ENCODE measurements at regions not wholly inside any gene's neighbourhood (a gene's known extent, or its start where the extent isn't known, plus 50 kb on each side); places are given as distances from the start of the nearest gene placed in this dataset.

DNA sequence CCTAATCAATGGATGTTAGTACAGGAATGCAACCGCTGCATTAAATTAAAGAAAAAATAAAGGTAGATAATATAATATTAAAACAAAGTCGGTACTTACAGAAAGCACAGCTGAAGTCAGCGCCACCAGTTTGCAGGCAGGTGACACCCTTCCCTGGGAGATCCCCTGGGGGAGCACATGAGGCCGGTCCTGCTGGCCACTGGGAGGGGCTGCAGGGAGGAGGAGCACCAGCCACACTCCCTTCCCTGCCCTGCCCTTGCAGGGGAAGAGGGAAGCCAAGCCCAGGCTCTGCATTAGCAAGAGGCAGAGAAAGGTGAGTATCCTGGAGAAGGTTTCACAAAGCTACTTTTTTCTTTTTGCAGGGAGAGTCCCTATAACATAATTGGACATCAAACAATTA, 507.0 kb downstream of the AJAP1 start:
- Histone ChIP-seq H3K79me2 (ENCODE audit: control insufficient read depth, insufficient read depth, low read length) (no peaks in the 10 kb centered on the region), H3K27ac (ENCODE audit: insufficient read depth, low read length) (no peak overlapping the region), H3K36me3 (ENCODE audit: control insufficient read depth, insufficient read depth, low read length) (no peaks in the 10 kb centered on the region), H2AFZ (ENCODE audit: low read length) (no peak overlapping the region), H4K20me1 (ENCODE audit: control insufficient read depth, extremely low read depth, insufficient read depth, low read length) (no peaks in the 10 kb centered on the region), H3K4me1 (ENCODE audit: control insufficient read depth, extremely low read depth, insufficient read depth, low read length) (no peaks in the 10 kb centered on the region), H3K4me2 (ENCODE audit: extremely low read depth, insufficient read depth, low read length) (no peak overlapping the region), H3K9ac (ENCODE audit: insufficient read depth, low read length) (no peak overlapping the region), H3K9me3 (ENCODE audit: control insufficient read depth, insufficient read depth, low read depth, low read length) (no peaks in the 10 kb centered on the region), H3K4me3 (replicated peaks in 1 of 4; ENCODE audit: control extremely low read depth in 1 of 4, insufficient read depth in 1 of 4, low read depth in 3 of 4, low read length in 4 of 4) (no peak overlapping the region), H3K27me3 (ENCODE audit: control insufficient read depth, insufficient read depth, low read length) (no peaks in the 10 kb centered on the region)
- no peak for DNase-seq (ENCODE audit: low read depth in 2 of 2)
- TF ChIP-seq, protein P1, sequence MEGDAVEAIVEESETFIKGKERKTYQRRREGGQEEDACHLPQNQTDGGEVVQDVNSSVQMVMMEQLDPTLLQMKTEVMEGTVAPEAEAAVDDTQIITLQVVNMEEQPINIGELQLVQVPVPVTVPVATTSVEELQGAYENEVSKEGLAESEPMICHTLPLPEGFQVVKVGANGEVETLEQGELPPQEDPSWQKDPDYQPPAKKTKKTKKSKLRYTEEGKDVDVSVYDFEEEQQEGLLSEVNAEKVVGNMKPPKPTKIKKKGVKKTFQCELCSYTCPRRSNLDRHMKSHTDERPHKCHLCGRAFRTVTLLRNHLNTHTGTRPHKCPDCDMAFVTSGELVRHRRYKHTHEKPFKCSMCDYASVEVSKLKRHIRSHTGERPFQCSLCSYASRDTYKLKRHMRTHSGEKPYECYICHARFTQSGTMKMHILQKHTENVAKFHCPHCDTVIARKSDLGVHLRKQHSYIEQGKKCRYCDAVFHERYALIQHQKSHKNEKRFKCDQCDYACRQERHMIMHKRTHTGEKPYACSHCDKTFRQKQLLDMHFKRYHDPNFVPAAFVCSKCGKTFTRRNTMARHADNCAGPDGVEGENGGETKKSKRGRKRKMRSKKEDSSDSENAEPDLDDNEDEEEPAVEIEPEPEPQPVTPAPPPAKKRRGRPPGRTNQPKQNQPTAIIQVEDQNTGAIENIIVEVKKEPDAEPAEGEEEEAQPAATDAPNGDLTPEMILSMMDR (conservative IDR thresholded peaks at IDR 0.05 in 1 of 2, IDR thresholded peaks at IDR 0.05 in 1 of 2; ENCODE audit: low read depth in 1 of 2, low read length in 2 of 2) = no peak
- no peak for TF ChIP-seq EZH2 (IDR thresholded peaks at IDR 0.05; ENCODE audit: low read length, missing control alignments)

DNA sequence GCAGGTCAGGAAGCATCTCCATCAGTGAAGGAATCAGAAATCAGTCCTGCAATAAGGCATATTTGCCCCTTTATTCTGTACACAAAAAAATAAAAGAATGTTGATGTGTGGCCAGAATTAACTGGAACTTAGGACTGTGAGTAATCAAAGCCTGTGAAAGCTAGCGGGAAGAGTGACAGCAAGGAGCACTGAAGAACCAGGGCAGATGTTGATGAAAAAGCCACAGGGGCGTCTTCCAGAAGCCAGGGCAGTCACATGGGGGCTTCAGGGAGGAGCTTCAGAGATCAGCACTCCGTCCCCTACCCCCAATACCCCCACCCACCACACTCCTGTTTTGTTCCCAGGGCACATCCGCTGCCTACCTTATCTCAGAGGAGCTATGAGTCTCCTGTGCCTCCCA, 502.8 kb downstream of the AJAP1 start:
- Histone ChIP-seq H3K4me2 (ENCODE audit: extremely low read depth, insufficient read depth, low read length) (no peak overlapping the region), H3K79me2 (ENCODE audit: control insufficient read depth, insufficient read depth, low read length) (no peaks in the 10 kb centered on the region), H3K27ac (ENCODE audit: insufficient read depth, low read length) (no peak overlapping the region), H3K36me3 (ENCODE audit: control insufficient read depth, insufficient read depth, low read length) (no peaks in the 10 kb centered on the region), H2AFZ (ENCODE audit: low read length) (no peak overlapping the region), H3K9me3 (ENCODE audit: control insufficient read depth, insufficient read depth, low read depth, low read length) (no peaks in the 10 kb centered on the region), H3K9ac (ENCODE audit: insufficient read depth, low read length) (no peak overlapping the region), H4K20me1 (ENCODE audit: control insufficient read depth, extremely low read depth, insufficient read depth, low read length) (no peaks in the 10 kb centered on the region), H3K4me3 (replicated peaks in 1 of 4; ENCODE audit: control extremely low read depth in 1 of 4, insufficient read depth in 1 of 4, low read depth in 3 of 4, low read length in 4 of 4) (no peak overlapping the region), H3K4me1 (ENCODE audit: control insufficient read depth, extremely low read depth, insufficient read depth, low read length) (no peaks in the 10 kb centered on the region), H3K27me3 (ENCODE audit: control insufficient read depth, insufficient read depth, low read length) (no peaks in the 10 kb centered on the region)
- no peak for TF ChIP-seq EZH2 (IDR thresholded peaks at IDR 0.05; ENCODE audit: low read length, missing control alignments)
- DNase-seq (ENCODE audit: low read depth in 2 of 2) = no peak

DNA sequence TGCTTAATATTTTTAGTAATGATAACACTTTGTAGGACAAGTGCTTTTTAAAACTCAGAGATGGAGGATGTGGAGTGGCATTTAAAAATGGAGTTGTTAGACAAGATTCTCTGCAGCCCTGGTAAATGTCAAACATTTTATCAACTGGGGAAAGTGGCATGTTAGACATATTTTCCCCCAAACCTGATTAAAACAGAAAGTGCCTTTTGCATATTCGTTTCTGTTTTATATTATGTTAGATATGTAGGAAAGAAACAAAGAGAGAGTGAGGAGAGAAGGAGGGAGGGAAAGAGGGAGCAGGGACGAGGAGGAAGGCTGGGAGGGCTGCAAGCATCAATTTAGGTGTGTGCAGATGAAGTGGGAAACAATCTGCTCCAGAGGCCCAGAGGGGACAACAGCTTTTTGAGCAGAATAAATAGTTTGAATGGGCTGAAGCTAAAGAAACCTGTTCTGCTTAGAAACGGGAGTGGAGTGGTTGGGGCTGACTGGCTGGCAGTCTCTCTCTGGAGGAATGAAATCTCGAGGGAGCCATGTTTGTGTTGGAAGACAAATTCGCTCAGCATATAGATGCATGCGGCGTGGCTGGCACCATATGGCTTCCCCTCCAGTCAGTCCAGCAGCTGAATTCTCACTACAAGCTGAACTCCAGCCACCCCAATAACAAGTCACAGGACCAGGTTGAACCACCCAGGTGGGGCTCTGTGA, 502.2 kb downstream of the AJAP1 start:
- Histone ChIP-seq H4K20me1 (ENCODE audit: control insufficient read depth, extremely low read depth, insufficient read depth, low read length) (no peaks in the 10 kb centered on the region), H3K4me2 (ENCODE audit: extremely low read depth, insufficient read depth, low read length) (no peak overlapping the region), H3K27ac (ENCODE audit: insufficient read depth, low read length) (no peak overlapping the region), H3K4me1 (ENCODE audit: control insufficient read depth, extremely low read depth, insufficient read depth, low read length) (no peaks in the 10 kb centered on the region), H3K79me2 (ENCODE audit: control insufficient read depth, insufficient read depth, low read length) (no peaks in the 10 kb centered on the region), H3K36me3 (ENCODE audit: control insufficient read depth, insufficient read depth, low read length) (no peaks in the 10 kb centered on the region), H3K9ac (ENCODE audit: insufficient read depth, low read length) (no peak overlapping the region), H3K9me3 (ENCODE audit: control insufficient read depth, insufficient read depth, low read depth, low read length) (no peaks in the 10 kb centered on the region), H3K27me3 (ENCODE audit: control insufficient read depth, insufficient read depth, low read length) (no peaks in the 10 kb centered on the region), H2AFZ (ENCODE audit: low read length) (no peak overlapping the region), H3K4me3 (replicated peaks in 1 of 4; ENCODE audit: control extremely low read depth in 1 of 4, insufficient read depth in 1 of 4, low read depth in 3 of 4, low read length in 4 of 4) (no peak overlapping the region)
- no peak for TF ChIP-seq EZH2 (IDR thresholded peaks at IDR 0.05; ENCODE audit: low read length, missing control alignments)
- TF ChIP-seq, protein P1 (conservative IDR thresholded peaks at IDR 0.05 in 1 of 2, IDR thresholded peaks at IDR 0.05 in 1 of 2; ENCODE audit: low read depth in 1 of 2, low read length in 2 of 2) = no peak
- DNase-seq (ENCODE audit: low read depth in 2 of 2) = no peak

Measured in fibroblast of lung (primary cell).